ENCODE measurements at regions not wholly inside any gene's neighbourhood (a gene's known extent, or its start where the extent isn't known, plus 50 kb on each side); places are given as distances from the start of the nearest gene placed in this dataset.
"Not testable (repeated sequence)": the region's sequence is repeated elsewhere in the genome, so short reads cannot be mapped to it uniquely, and the experiment has no call there.

- no peak overlapping the region for H3K27ac Mint-ChIP-seq
- no peaks in the 10 kb centered on the region for H3K4me1 Mint-ChIP-seq (ENCODE audit: low read depth)
- DNase-seq (ENCODE audit: low spot score): no peak
- H3K27me3 Mint-ChIP-seq (ENCODE audit: low read depth): peaks cover 2% of the 10 kb centered on the region
- no peaks in the 10 kb centered on the region for H3K9me3 Mint-ChIP-seq
- no peak overlapping the region for H3K4me3 Mint-ChIP-seq
- no peaks in the 10 kb centered on the region for H3K36me3 Mint-ChIP-seq (ENCODE audit: low read depth)
These were observed 90.2 kb upstream of the SLC24A2 start for GRCh38 chr9:19879062-19879461.

- H3K27ac Mint-ChIP-seq: no peak overlapping the region
- H3K27me3 Mint-ChIP-seq (ENCODE audit: low read depth): peaks cover 2% of the 10 kb centered on the region
- H3K4me1 Mint-ChIP-seq (ENCODE audit: low read depth): no peaks in the 10 kb centered on the region
- H3K9me3 Mint-ChIP-seq: no peaks in the 10 kb centered on the region
- DNase-seq (ENCODE audit: low spot score): no peak
- H3K36me3 Mint-ChIP-seq (ENCODE audit: low read depth): no peaks in the 10 kb centered on the region
- H3K4me3 Mint-ChIP-seq: no peak overlapping the region
These were observed 87.9 kb upstream of the SLC24A2 start for GRCh38 chr9:19876569-19877316.

- Mint-ChIP-seq H3K27ac (no peak overlapping the region), H3K36me3 (ENCODE audit: low read depth) (no peaks in the 10 kb centered on the region), H3K4me3 (no peak overlapping the region), H3K4me1 (ENCODE audit: low read depth) (no peaks in the 10 kb centered on the region), H3K9me3 (no peaks in the 10 kb centered on the region), H3K27me3 (ENCODE audit: low read depth) (peaks cover 2% of the 10 kb centered on the region)
- DNase-seq (ENCODE audit: low spot score): no peak
These were observed 86.6 kb upstream of the SLC24A2 start for GRCh38 chr9:19875291-19875920.

- not testable (repeated sequence) for H3K9me3 Mint-ChIP-seq; DNase-seq (ENCODE audit: low spot score); H3K4me3 Mint-ChIP-seq; H3K27ac Mint-ChIP-seq; H3K4me1 Mint-ChIP-seq (ENCODE audit: low read depth); H3K36me3 Mint-ChIP-seq (ENCODE audit: low read depth); H3K27me3 Mint-ChIP-seq (ENCODE audit: low read depth)
These were observed 84.4 kb upstream of the SLC24A2 start for GRCh38 chr9:19873188-19873587.

GRCh38 chr9:19870988-19871387 lies 82.2 kb upstream of the SLC24A2 start:
- Mint-ChIP-seq H3K27ac (no peak overlapping the region), H3K9me3 (no peaks in the 10 kb centered on the region), H3K4me3 (no peak overlapping the region), H3K36me3 (ENCODE audit: low read depth) (no peaks in the 10 kb centered on the region), H3K4me1 (ENCODE audit: low read depth) (no peaks in the 10 kb centered on the region), H3K27me3 (ENCODE audit: low read depth) (peaks cover 1% of the 10 kb centered on the region)
- no peak for DNase-seq (ENCODE audit: low spot score)

- Mint-ChIP-seq H3K9me3 (no peaks in the 10 kb centered on the region), H3K27me3 (ENCODE audit: low read depth) (peaks cover 3% of the 10 kb centered on the region), H3K36me3 (ENCODE audit: low read depth) (no peaks in the 10 kb centered on the region), H3K27ac (no peak overlapping the region), H3K4me3 (no peak overlapping the region), H3K4me1 (ENCODE audit: low read depth) (no peaks in the 10 kb centered on the region)
- DNase-seq (ENCODE audit: low spot score): no peak
These were observed 52.1 kb upstream of the SLC24A2 start for GRCh38 chr9:19840953-19841352.

All from T-helper 2 cell treated with Interferon-gamma antibody and Interleukin-4, amounts not matched to agents 5 μg/mL and 100 μg/mL, for 36 hours (primary cell).